Smooth muscle cell (in vitro differentiated cells): ENCODE measurements at regions not wholly inside any gene's neighbourhood (a gene's known extent, or its start where the extent isn't known, plus 50 kb on each side); places are given as distances from the start of the nearest gene placed in this dataset.

Experiments used
- DNase-seq: peaks from one replicate; lab custom pipeline; 2025; ENCODE audit not compliant: unreplicated experiment; lab: John Stamatoyannopoulos, UW
- H2AFZ ChIP-seq: fragments of 200-600 bp; sonication (generic); 2 replicates; pipeline ENCODE4 v1.6.0; 2016; ENCODE audit warnings: antibody characterized with exemption, low read depth, mild to moderate bottlenecking
- H3F3A ChIP-seq: fragments of 200-600 bp; sonication (generic); 2 replicates; pipeline ENCODE4 v1.6.0; 2017; ENCODE audit warnings: antibody characterized with exemption, low read depth
- H3K27ac ChIP-seq: fragments of 200-600 bp; sonication (generic); 2 replicates; pipeline ENCODE4 v1.5.1; 2016; ENCODE audit warnings: low read depth, mild to moderate bottlenecking
- H3K27me3 ChIP-seq: fragments of 200-600 bp; sonication (generic); 2 replicates; pipeline ENCODE4 v1.6.1; 2016; ENCODE audit warnings: low read depth, mild to moderate bottlenecking
- H3K36me3 ChIP-seq: fragments of 200-600 bp; sonication (generic); 2 replicates; pipeline ENCODE4 v1.5.1; 2016; ENCODE audit warnings: low read depth
- H3K4me1 ChIP-seq: fragments of 200-600 bp; sonication (generic); 2 replicates; pipeline ENCODE4 v1.5.1; 2016; ENCODE audit warnings: low read depth
- H3K4me2 ChIP-seq: fragments of 200-600 bp; sonication (generic); 2 replicates; pipeline ENCODE4 v1.6.0; 2016; ENCODE audit warnings: mild to moderate bottlenecking
- H3K4me3 ChIP-seq: fragments of 200-600 bp; sonication (generic); 2 replicates; pipeline ENCODE4 v1.5.1; 2016; ENCODE audit warnings: mild to moderate bottlenecking
- H3K79me2 ChIP-seq: fragments of 200-600 bp; sonication (generic); 2 replicates; pipeline ENCODE4 v1.6.0; 2016; ENCODE audit warnings: low read depth, mild to moderate bottlenecking
- H3K9ac ChIP-seq: fragments of 200-600 bp; sonication (generic); 2 replicates; pipeline ENCODE4 v1.6.0; 2016; ENCODE audit warnings: low read depth
- H3K9me3 ChIP-seq: fragments of 200-600 bp; sonication (generic); replicated peaks from 2 replicates; pipeline ENCODE4 v1.5.1; 2016; ENCODE audit warnings: low read depth
- H4K20me1 ChIP-seq: fragments of 200-600 bp; sonication (generic); 2 replicates; pipeline ENCODE4 v1.6.0; 2016; ENCODE audit warnings: low read depth
- CTCF ChIP-seq: fragments of 200-600 bp; sonication (generic); IDR thresholded peaks from 2 replicates; pipeline ENCODE4 v1.5.1; 2017; ENCODE audit warnings: borderline replicate concordance, mild to moderate bottlenecking, antibody characterized with exemption; ENCODE audit not compliant: insufficient read depth, poor library complexity, severe bottlenecking
- WGBS: methylation state at CpG from one replicate; pipeline ENCODE4 v1.1.7; 2016; ENCODE audit warnings: low lambda C conversion rate; 5-methylcytosine and 5-hydroxymethylcytosine counted together

- WGBS: 29% methylated on average over 2 of the region's 2 CpGs
- Histone ChIP-seq H4K20me1 (no peaks in the 10 kb centered on the region), H3K27me3 (peaks cover 42% of the 10 kb centered on the region), H3K27ac (no peak overlapping the region), H3K9me3 (no peaks in the 10 kb centered on the region), H3K36me3 (no peaks in the 10 kb centered on the region), H3K79me2 (no peaks in the 10 kb centered on the region), H3K4me1 (peaks cover 22% of the 10 kb centered on the region), H3K4me2 (no peak overlapping the region), H2AFZ (no peak overlapping the region), H3F3A (no peaks in the 10 kb centered on the region), H3K4me3 (no peak overlapping the region), H3K9ac (no peak overlapping the region)
- no peak for TF ChIP-seq CTCF
- no peak for DNase-seq
Measured at GRCh38 chr1:214155987-214156625, 124.9 kb upstream of the SMYD2 start.

GRCh38 chr1:214164173-214164572, 116.8 kb upstream of the SMYD2 start:
- Histone ChIP-seq H3K9ac (no peak overlapping the region), H2AFZ (no peak overlapping the region), H3K79me2 (no peaks in the 10 kb centered on the region), H3K27ac (no peak overlapping the region), H3K36me3 (no peaks in the 10 kb centered on the region), H3K4me2 (no peak overlapping the region), H3K4me3 (no peak overlapping the region), H3F3A (no peaks in the 10 kb centered on the region), H4K20me1 (no peaks in the 10 kb centered on the region), H3K27me3 (peaks cover 29% of the 10 kb centered on the region), H3K4me1 (peaks cover 19% of the 10 kb centered on the region), H3K9me3 (no peaks in the 10 kb centered on the region)
- 92% methylated on average over 7 of the region's 7 CpGs for WGBS
- TF ChIP-seq CTCF: no peak
- DNase-seq: no peak

GRCh38 chr1:214165850-214166374, 115.0 kb upstream of the SMYD2 start:
- no peak overlapping the region for H3K9ac ChIP-seq
- TF ChIP-seq CTCF: no peak
- H3K4me1 ChIP-seq: peaks cover 19% of the 10 kb centered on the region
- no peak overlapping the region for H2AFZ ChIP-seq
- no peaks in the 10 kb centered on the region for H3K9me3 ChIP-seq
- peaks cover 35% of the 10 kb centered on the region for H3K27me3 ChIP-seq
- no peaks in the 10 kb centered on the region for H3K79me2 ChIP-seq
- H4K20me1 ChIP-seq: no peaks in the 10 kb centered on the region
- H3K4me2 ChIP-seq: no peak overlapping the region
- no peak overlapping the region for H3K27ac ChIP-seq
- no peak for DNase-seq
- 79% methylated on average over 5 of the region's 5 CpGs for WGBS
- H3F3A ChIP-seq: no peaks in the 10 kb centered on the region
- no peak overlapping the region for H3K4me3 ChIP-seq
- no peaks in the 10 kb centered on the region for H3K36me3 ChIP-seq
